ENCODE measurements at regions not wholly inside any gene's neighbourhood (a gene's known extent, or its start where the extent isn't known, plus 50 kb on each side); places are given as distances from the start of the nearest gene placed in this dataset.

DNA sequence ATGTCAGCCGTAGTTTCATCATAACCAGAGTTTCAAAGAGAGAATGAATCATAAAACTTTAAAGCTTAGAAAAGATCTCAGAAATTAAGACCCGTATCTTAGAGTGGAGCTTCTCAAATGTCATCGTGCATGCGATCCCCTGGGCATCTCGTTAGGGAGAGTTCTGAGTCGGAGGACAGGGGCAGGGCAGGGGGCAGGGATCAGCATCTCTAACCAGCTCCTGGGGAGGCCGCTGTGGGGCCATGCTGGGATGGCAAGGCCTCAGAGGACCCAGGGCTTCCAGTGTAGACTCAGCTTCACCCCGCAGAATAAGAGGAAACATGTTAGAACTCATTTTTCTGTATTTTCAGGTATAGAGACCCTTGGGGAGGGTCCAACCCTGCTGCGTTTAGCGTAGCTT, 72.0 kb upstream of the AFDN start:
- TF ChIP-seq, protein P1, sequence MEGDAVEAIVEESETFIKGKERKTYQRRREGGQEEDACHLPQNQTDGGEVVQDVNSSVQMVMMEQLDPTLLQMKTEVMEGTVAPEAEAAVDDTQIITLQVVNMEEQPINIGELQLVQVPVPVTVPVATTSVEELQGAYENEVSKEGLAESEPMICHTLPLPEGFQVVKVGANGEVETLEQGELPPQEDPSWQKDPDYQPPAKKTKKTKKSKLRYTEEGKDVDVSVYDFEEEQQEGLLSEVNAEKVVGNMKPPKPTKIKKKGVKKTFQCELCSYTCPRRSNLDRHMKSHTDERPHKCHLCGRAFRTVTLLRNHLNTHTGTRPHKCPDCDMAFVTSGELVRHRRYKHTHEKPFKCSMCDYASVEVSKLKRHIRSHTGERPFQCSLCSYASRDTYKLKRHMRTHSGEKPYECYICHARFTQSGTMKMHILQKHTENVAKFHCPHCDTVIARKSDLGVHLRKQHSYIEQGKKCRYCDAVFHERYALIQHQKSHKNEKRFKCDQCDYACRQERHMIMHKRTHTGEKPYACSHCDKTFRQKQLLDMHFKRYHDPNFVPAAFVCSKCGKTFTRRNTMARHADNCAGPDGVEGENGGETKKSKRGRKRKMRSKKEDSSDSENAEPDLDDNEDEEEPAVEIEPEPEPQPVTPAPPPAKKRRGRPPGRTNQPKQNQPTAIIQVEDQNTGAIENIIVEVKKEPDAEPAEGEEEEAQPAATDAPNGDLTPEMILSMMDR (IDR thresholded peaks at IDR 0.05; ENCODE audit: insufficient read depth, low read length, poor library complexity, severe bottlenecking): no peak
- no peak for TF ChIP-seq EZH2phosphoT487 (conservative IDR thresholded peaks at IDR 0.05; ENCODE audit: low read length)
